HL-60 (cell line): ENCODE measurements at regions not wholly inside any gene's neighbourhood (a gene's known extent, or its start where the extent isn't known, plus 50 kb on each side); places are given as distances from the start of the nearest gene placed in this dataset.

Experiments used
- DNase-seq, 2 experiments: peaks; one replicate each; pipeline ENCODE4 v3.0.0-alpha.2; 2010 to 2020; ENCODE audit warnings: low read depth in 1 of 2, low spot score in 1 of 2
- H3K27ac ChIP-seq: fragments of 250-450 bp; sonication (Bioruptor Pico); replicated peaks from 2 replicates; pipeline ENCODE4 v1.5.1; 2020; ENCODE audit warnings: mild to moderate bottlenecking, moderate library complexity
- H3K27me3 ChIP-seq: fragments of 250-450 bp; sonication (Bioruptor Pico); 2 replicates; pipeline ENCODE4 v1.5.1; 2021; ENCODE audit warnings: mild to moderate bottlenecking, moderate library complexity; ENCODE audit not compliant: insufficient read depth, poor library complexity, severe bottlenecking
- H3K4me3 ChIP-seq: replicated peaks from 2 replicates; pipeline ENCODE4 v1.5.1; 2011; ENCODE audit warnings: mild to moderate bottlenecking, control low read depth, low read length; ENCODE audit not compliant: insufficient read depth
- GABPA ChIP-seq: IDR thresholded peaks from 2 replicates; pipeline ENCODE4 v1.6.1; 2012; ENCODE audit warnings: low read depth
- POLR2AphosphoS5 ChIP-seq: IDR thresholded peaks from 2 replicates; pipeline ENCODE4 v1.6.1; 2012; ENCODE audit warnings: low read depth
- SPI1 ChIP-seq: IDR thresholded peaks from 2 replicates; pipeline ENCODE4 v1.6.1; 2012; ENCODE audit warnings: low read depth, mild to moderate bottlenecking, borderline replicate concordance
- TF ChIP-seq, protein P1 (sequence below): IDR thresholded peaks from 2 replicates; pipeline ENCODE4 v1.6.1; 2012; ENCODE audit warnings: low read depth; ENCODE audit not compliant: insufficient replicate concordance
- TF ChIP-seq, protein P2 (sequence below): IDR thresholded peaks from one replicate; pipeline ENCODE4 v1.5.1; 2011; ENCODE audit warnings: low read length, control low read depth, inconsistent platforms; ENCODE audit not compliant: insufficient read depth

DNA sequence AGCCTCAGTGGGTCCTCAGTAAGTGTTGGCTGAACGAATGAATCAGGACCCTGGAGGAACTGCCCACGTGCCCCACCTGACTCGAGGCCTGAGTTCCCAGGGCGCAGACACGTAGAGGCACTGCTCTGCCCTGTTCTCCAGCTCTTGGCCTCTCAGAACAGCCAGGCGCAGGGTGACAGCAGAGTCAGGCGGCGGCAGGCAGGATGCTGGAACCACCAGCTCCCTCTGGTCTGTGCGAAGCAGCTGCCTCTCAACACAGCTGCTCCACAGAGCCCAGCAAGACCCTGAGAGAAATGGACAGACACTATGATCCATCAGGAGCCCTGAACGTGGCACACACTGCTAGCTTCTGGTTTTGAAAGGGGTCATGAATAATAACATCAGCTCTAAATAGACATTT, 53.1 kb upstream of the BCO1 start:
- H3K27ac ChIP-seq = no peak overlapping the region
- no peak overlapping the region for H3K4me3 ChIP-seq
- no peaks in the 10 kb centered on the region for H3K27me3 ChIP-seq
- TF ChIP-seq POLR2AphosphoS5 = no peak
- DNase-seq = no peak

DNA sequence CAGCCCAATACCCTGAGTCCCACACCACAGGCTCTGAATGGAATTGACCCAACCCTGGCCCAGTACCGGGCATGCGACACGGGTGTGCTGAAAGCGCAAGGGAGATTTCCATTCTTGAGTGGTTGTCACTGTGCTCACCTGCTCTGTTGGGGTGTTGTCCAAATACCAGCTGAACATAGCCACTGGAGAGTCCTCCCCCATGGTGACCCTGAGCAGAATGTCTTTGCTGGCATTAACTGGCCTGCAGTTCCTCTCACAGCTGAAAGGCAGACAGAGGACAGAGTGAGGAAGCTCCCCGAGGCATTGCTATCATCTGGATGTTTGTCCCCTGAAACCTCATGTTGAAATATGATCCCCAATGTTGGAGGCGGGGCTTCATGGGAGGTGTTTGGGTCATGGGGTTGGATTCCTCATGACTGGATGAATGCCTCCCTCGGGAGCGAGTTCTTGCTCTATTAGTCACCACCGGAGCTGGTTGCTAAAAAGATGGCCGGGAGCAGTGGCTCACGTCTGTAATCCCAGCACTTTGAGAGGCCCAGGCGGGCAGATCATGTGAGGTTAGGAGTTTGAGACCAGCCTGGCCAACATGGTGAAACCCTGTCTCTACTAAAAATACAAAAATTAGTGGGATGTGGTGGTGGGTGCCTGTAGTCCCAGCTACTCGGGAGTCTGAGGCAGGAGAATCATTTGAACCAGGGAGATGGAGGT, 57.3 kb upstream of the BCO1 start:
- no peak overlapping the region for H3K4me3 ChIP-seq
- no peaks in the 10 kb centered on the region for H3K27me3 ChIP-seq
- no peak overlapping the region for H3K27ac ChIP-seq
- TF ChIP-seq, protein P1, sequence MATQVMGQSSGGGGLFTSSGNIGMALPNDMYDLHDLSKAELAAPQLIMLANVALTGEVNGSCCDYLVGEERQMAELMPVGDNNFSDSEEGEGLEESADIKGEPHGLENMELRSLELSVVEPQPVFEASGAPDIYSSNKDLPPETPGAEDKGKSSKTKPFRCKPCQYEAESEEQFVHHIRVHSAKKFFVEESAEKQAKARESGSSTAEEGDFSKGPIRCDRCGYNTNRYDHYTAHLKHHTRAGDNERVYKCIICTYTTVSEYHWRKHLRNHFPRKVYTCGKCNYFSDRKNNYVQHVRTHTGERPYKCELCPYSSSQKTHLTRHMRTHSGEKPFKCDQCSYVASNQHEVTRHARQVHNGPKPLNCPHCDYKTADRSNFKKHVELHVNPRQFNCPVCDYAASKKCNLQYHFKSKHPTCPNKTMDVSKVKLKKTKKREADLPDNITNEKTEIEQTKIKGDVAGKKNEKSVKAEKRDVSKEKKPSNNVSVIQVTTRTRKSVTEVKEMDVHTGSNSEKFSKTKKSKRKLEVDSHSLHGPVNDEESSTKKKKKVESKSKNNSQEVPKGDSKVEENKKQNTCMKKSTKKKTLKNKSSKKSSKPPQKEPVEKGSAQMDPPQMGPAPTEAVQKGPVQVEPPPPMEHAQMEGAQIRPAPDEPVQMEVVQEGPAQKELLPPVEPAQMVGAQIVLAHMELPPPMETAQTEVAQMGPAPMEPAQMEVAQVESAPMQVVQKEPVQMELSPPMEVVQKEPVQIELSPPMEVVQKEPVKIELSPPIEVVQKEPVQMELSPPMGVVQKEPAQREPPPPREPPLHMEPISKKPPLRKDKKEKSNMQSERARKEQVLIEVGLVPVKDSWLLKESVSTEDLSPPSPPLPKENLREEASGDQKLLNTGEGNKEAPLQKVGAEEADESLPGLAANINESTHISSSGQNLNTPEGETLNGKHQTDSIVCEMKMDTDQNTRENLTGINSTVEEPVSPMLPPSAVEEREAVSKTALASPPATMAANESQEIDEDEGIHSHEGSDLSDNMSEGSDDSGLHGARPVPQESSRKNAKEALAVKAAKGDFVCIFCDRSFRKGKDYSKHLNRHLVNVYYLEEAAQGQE = no peak
- no peak for TF ChIP-seq GABPA
- no peak for TF ChIP-seq POLR2AphosphoS5
- TF ChIP-seq SPI1 = no peak
- TF ChIP-seq, protein P2, sequence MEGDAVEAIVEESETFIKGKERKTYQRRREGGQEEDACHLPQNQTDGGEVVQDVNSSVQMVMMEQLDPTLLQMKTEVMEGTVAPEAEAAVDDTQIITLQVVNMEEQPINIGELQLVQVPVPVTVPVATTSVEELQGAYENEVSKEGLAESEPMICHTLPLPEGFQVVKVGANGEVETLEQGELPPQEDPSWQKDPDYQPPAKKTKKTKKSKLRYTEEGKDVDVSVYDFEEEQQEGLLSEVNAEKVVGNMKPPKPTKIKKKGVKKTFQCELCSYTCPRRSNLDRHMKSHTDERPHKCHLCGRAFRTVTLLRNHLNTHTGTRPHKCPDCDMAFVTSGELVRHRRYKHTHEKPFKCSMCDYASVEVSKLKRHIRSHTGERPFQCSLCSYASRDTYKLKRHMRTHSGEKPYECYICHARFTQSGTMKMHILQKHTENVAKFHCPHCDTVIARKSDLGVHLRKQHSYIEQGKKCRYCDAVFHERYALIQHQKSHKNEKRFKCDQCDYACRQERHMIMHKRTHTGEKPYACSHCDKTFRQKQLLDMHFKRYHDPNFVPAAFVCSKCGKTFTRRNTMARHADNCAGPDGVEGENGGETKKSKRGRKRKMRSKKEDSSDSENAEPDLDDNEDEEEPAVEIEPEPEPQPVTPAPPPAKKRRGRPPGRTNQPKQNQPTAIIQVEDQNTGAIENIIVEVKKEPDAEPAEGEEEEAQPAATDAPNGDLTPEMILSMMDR = no peak
- no peak for DNase-seq

DNA sequence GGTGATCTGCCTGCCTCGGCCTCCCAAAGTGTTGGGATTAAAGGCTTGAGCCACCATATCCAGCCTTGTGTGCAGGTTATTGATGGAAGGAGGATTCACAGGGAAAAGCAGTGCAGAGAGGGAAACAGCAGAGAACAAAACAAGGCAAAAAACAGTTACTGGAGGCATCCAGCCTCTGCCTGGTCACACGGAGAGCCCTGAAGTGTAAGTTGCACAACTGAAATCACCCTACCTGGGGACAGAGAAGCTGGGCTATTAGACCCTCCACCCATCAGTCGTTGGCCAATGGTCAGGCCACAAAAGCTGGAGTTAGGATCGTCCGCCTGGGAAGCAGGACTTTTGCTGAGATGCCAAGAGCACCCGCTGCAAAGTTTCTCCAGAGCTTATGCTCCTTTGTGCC, 57.9 kb upstream of the BCO1 start:
- Histone ChIP-seq H3K27ac (no peak overlapping the region), H3K4me3 (no peak overlapping the region)
- no peak for DNase-seq

DNA sequence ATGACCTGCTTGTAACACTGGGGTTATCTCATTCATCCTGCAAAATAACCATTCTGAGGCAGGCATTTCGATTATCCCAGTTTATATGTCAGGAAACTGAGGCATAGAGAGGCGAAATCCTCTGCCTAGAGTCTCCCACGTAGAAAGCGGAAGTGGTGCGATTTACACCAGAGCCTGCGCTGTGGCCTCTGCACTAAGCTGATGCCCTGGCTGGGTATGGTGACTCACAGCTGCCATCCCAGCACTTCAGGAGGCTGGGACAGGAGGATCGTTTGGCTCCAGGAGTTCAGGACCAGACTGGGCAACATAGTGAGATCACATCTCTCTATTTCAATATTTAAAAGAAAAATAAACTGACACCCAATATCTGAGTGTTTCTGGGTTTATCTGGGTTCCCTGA, 59.3 kb upstream of the BCO1 start:
- Histone ChIP-seq H3K27ac (no peak overlapping the region), H3K4me3 (no peak overlapping the region), H3K27me3 (no peaks in the 10 kb centered on the region)
- TF ChIP-seq, protein P1 = no peak
- TF ChIP-seq SPI1 = peak; percentile 81
- peak; percentile 17 to 40 for DNase-seq

More for the DNA sequence above, 57.9 kb upstream of the BCO1 start:
- no peaks in the 10 kb centered on the region for H3K27me3 ChIP-seq
- TF ChIP-seq POLR2AphosphoS5 (no peak), GABPA (no peak), SPI1 (no peak)
- TF ChIP-seq, protein P1 = no peak
- TF ChIP-seq, protein P2 = no peak
